MM.1S (cell line): ENCODE measurements at regions not wholly inside any gene's neighbourhood (a gene's known extent, or its start where the extent isn't known, plus 50 kb on each side); places are given as distances from the start of the nearest gene placed in this dataset.

Experiments
- DNase-seq: peaks from one replicate; pipeline ENCODE4 v3.0.0-alpha.2; 2015
- H2AFZ ChIP-seq: fragments of 300-600 bp; sonication (generic); 2 replicates; pipeline ENCODE4 v1.6.0; 2016; ENCODE audit warnings: antibody characterized with exemption, low read length
- H3F3A ChIP-seq: fragments of 300-600 bp; sonication (generic); 2 replicates; pipeline ENCODE4 v1.6.1; 2016; ENCODE audit warnings: mild to moderate bottlenecking, antibody characterized with exemption, low read length, moderate library complexity, mixed read lengths; ENCODE audit not compliant: insufficient read depth
- H3K27ac ChIP-seq: fragments of 300-600 bp; sonication (generic); 2 replicates; pipeline ENCODE4 v1.5.1; 2016; ENCODE audit warnings: mild to moderate bottlenecking, low read length
- H3K27me3 ChIP-seq: fragments of 300-600 bp; sonication (generic); replicated peaks from 2 replicates; pipeline ENCODE4 v1.6.0; 2016; ENCODE audit warnings: low read length; ENCODE audit not compliant: insufficient read depth
- H3K36me3 ChIP-seq: fragments of 300-600 bp; sonication (generic); replicated peaks from 2 replicates; pipeline ENCODE4 v1.6.1; 2016; ENCODE audit warnings: mild to moderate bottlenecking, low read length, mixed read lengths; ENCODE audit not compliant: insufficient read depth
- H3K4me1 ChIP-seq: fragments of 300-600 bp; sonication (generic); 2 replicates; pipeline ENCODE4 v1.6.1; 2016; ENCODE audit warnings: low read length, mixed read lengths
- H3K4me2 ChIP-seq: fragments of 300-600 bp; sonication (generic); 2 replicates; pipeline ENCODE4 v1.6.0; 2016; ENCODE audit warnings: low read depth, low read length
- H3K4me3 ChIP-seq: fragments of 300-600 bp; sonication (generic); 2 replicates; pipeline ENCODE4 v1.5.1; 2016; ENCODE audit warnings: low read length, mixed read lengths
- H3K79me2 ChIP-seq: fragments of 300-600 bp; sonication (generic); 2 replicates; pipeline ENCODE4 v1.6.1; 2016; ENCODE audit warnings: mixed run types, low read length, mixed read lengths
- H3K9ac ChIP-seq: fragments of 300-600 bp; sonication (generic); 2 replicates; pipeline ENCODE4 v1.6.1; 2016; ENCODE audit warnings: low read length, mixed read lengths
- H3K9me2 ChIP-seq: fragments of 300-600 bp; sonication (generic); replicated peaks from 2 replicates; pipeline ENCODE4 v1.6.1; 2016; ENCODE audit warnings: mild to moderate bottlenecking, low read length, mixed read lengths; ENCODE audit not compliant: insufficient read depth
- H3K9me3 ChIP-seq: fragments of 300-600 bp; sonication (generic); replicated peaks from 2 replicates; pipeline ENCODE4 v1.6.1; 2016; ENCODE audit warnings: mild to moderate bottlenecking, low read length, mixed read lengths; ENCODE audit not compliant: insufficient read depth
- H4K20me1 ChIP-seq: fragments of 300-600 bp; sonication (generic); 2 replicates; pipeline ENCODE4 v1.6.1; 2016; ENCODE audit warnings: mild to moderate bottlenecking, low read length, moderate library complexity, mixed read lengths; ENCODE audit not compliant: insufficient read depth
- EZH2 ChIP-seq: fragments of 300-600 bp; sonication (generic); optimal IDR thresholded peaks from 2 replicates; pipeline ENCODE3; 2017; ENCODE audit warnings: low read depth, mild to moderate bottlenecking, antibody characterized with exemption, low read length, mixed read lengths
- EZH2phosphoT487 ChIP-seq: fragments of 300-600 bp; sonication (generic); IDR thresholded peaks from 2 replicates; pipeline ENCODE4 v1.6.1; 2018; ENCODE audit warnings: antibody characterized with exemption, low read length
- TF ChIP-seq, protein P1 (sequence below): fragments of 300-600 bp; sonication (generic); IDR thresholded peaks from 2 replicates; pipeline ENCODE4 v1.5.1; 2016; ENCODE audit warnings: antibody characterized with exemption, low read length, mixed read lengths

DNA sequence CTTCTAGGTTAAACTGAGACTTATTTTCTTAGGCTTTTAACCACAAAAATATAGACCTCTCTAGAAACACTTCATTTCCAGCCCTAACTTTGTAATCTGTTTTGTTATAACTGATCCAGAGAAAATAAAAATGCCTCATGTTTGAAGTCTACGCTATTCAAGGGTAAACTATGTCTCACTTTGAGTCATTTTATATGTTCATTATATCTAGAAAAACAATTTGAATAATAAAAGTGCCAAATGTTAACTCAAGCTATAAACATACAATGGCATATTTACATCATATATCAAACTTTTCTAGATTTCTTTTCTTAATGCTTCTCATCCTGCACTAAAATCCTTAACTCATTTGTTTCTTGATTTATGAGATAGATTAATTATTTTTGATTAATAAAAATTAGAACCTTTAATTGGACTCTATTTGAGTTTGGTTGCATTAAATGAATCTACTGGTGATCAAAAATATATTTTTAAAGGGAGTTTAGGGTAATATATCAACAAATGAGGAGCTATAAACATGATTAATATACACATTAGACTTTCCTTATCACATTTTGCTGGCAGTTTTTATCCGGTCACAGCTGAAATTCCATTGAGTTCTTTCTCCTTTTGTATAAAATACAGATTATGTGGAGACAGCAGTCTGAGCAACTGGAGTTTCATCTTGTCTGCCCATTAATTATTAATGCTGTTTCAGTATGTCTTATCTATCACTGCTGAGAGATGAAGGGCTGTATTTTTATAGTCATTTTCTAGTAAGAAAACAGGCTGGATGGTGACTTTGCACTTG, 246.5 kb downstream of the TBX18 start:
- H3K79me2 ChIP-seq, result no peaks in the 10 kb centered on the region
- no peak overlapping the region for H3K4me3 ChIP-seq
- no peaks in the 10 kb centered on the region for H4K20me1 ChIP-seq
- no peak overlapping the region for H3K4me2 ChIP-seq
- no peak overlapping the region for H3K27ac ChIP-seq
- no peaks in the 10 kb centered on the region for H3K9me3 ChIP-seq
- TF ChIP-seq EZH2 (no peak), EZH2phosphoT487 (no peak)
- TF ChIP-seq, protein P1, sequence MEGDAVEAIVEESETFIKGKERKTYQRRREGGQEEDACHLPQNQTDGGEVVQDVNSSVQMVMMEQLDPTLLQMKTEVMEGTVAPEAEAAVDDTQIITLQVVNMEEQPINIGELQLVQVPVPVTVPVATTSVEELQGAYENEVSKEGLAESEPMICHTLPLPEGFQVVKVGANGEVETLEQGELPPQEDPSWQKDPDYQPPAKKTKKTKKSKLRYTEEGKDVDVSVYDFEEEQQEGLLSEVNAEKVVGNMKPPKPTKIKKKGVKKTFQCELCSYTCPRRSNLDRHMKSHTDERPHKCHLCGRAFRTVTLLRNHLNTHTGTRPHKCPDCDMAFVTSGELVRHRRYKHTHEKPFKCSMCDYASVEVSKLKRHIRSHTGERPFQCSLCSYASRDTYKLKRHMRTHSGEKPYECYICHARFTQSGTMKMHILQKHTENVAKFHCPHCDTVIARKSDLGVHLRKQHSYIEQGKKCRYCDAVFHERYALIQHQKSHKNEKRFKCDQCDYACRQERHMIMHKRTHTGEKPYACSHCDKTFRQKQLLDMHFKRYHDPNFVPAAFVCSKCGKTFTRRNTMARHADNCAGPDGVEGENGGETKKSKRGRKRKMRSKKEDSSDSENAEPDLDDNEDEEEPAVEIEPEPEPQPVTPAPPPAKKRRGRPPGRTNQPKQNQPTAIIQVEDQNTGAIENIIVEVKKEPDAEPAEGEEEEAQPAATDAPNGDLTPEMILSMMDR, result no peak
- H3K4me1 ChIP-seq, result no peaks in the 10 kb centered on the region
- H2AFZ ChIP-seq, result no peak overlapping the region
- H3F3A ChIP-seq, result no peaks in the 10 kb centered on the region
- H3K36me3 ChIP-seq, result no peaks in the 10 kb centered on the region
- H3K27me3 ChIP-seq, result no peaks in the 10 kb centered on the region
- DNase-seq, result no peak
- no peak overlapping the region for H3K9ac ChIP-seq
- no peaks in the 10 kb centered on the region for H3K9me2 ChIP-seq

DNA sequence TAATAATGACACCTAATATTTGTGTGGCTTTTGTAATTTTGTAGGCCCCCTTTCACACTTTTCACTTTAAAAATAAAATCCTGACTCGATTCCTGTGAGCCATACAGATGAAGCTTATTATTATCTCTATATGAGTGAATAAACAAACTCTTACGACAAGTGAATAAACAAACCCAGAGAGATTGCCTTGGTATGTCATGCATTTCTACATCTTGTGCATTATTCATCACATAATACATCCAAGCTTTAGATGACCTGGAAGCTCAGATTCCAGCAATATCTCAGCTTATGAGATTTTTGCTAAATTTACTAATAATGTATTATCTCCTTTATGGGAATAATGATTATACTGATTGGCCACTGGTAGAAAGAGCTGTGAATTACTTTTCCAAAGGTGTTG, 248.2 kb downstream of the TBX18 start:
- no peak overlapping the region for H2AFZ ChIP-seq
- no peaks in the 10 kb centered on the region for H3K79me2 ChIP-seq
- no peak overlapping the region for H3K4me3 ChIP-seq
- no peaks in the 10 kb centered on the region for H3K9me3 ChIP-seq
- H3K36me3 ChIP-seq, result no peaks in the 10 kb centered on the region
- no peaks in the 10 kb centered on the region for H3K4me1 ChIP-seq
- no peak overlapping the region for H3K9ac ChIP-seq
- H3K4me2 ChIP-seq, result no peak overlapping the region
- H3F3A ChIP-seq, result no peaks in the 10 kb centered on the region
- TF ChIP-seq EZH2, result no peak
- H3K27me3 ChIP-seq, result no peaks in the 10 kb centered on the region
- no peak for DNase-seq
- H3K27ac ChIP-seq, result no peak overlapping the region
- H4K20me1 ChIP-seq, result no peaks in the 10 kb centered on the region
- no peaks in the 10 kb centered on the region for H3K9me2 ChIP-seq

DNA sequence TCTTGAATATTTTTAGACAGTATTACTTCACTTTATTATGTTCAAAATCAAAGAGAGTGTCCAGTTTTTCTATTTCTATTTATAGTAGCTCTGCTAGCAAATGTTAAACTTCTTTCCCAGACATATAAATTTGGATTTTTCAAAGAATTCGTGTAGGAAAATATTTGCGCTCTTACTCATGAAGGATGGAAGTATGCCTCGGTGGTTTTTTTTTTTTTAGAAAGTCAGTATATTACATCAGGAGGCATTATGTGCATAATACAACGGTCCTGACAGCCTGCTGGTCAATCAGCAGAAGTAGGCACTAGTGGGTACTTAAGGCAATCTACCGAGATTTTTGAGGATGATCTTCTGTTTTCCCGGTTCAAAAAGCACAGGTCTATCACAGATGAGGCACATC, 249.3 kb downstream of the TBX18 start:
- H3K9me2 ChIP-seq, result no peaks in the 10 kb centered on the region
- no peak overlapping the region for H2AFZ ChIP-seq
- H3K36me3 ChIP-seq, result no peaks in the 10 kb centered on the region
- H4K20me1 ChIP-seq, result no peaks in the 10 kb centered on the region
- TF ChIP-seq EZH2phosphoT487, result no peak
- TF ChIP-seq, protein P1, result no peak
- no peak for TF ChIP-seq EZH2
- no peaks in the 10 kb centered on the region for H3K9me3 ChIP-seq
- no peak overlapping the region for H3K27ac ChIP-seq
- H3K79me2 ChIP-seq, result no peaks in the 10 kb centered on the region
- H3K4me3 ChIP-seq, result no peak overlapping the region
- no peaks in the 10 kb centered on the region for H3K4me1 ChIP-seq
- H3K27me3 ChIP-seq, result no peaks in the 10 kb centered on the region
- H3K9ac ChIP-seq, result no peak overlapping the region
- no peaks in the 10 kb centered on the region for H3F3A ChIP-seq
- no peak overlapping the region for H3K4me2 ChIP-seq
- no peak for DNase-seq
